ACC112 (cell line): ENCODE measurements at regions not wholly inside any gene's neighbourhood (a gene's known extent, or its start where the extent isn't known, plus 50 kb on each side); places are given as distances from the start of the nearest gene placed in this dataset.

Experiments
- H2AFZ ChIP-seq: fragments of 200-600 bp; sonication (generic); one replicate; pipeline ENCODE4 v1.6.0; 2017; ENCODE audit warnings: antibody characterized with exemption, low read length; ENCODE audit not compliant: unreplicated experiment
- H3K27ac ChIP-seq: fragments of 200-600 bp; sonication (generic); 2 replicates; pipeline ENCODE4 v1.5.1; 2014; ENCODE audit warnings: low read depth, mild to moderate bottlenecking, antibody characterized with exemption, low read length, moderate library complexity
- H3K27me3 ChIP-seq: fragments of 200-600 bp; sonication (generic); 2 replicates; pipeline ENCODE4 v1.6.1; 2014; ENCODE audit warnings: mild to moderate bottlenecking, antibody characterized with exemption, low read length, moderate library complexity, mixed read lengths; ENCODE audit not compliant: insufficient read depth
- H3K36me3 ChIP-seq: fragments of 200-600 bp; sonication (generic); 2 replicates; pipeline ENCODE4 v1.6.1; 2016; ENCODE audit warnings: mild to moderate bottlenecking, antibody characterized with exemption, low read length, moderate library complexity, mixed read lengths; ENCODE audit not compliant: insufficient read depth
- H3K4me1 ChIP-seq: fragments of 200-600 bp; sonication (generic); one replicate; pipeline ENCODE4 v1.6.1; 2016; ENCODE audit warnings: low read length, mixed read lengths; ENCODE audit not compliant: insufficient read depth, unreplicated experiment, control insufficient read depth
- H3K4me3 ChIP-seq: fragments of 200-600 bp; sonication (generic); 2 replicates; pipeline ENCODE4 v1.5.1; 2014; ENCODE audit warnings: mild to moderate bottlenecking, low read depth, low read length
- H3K79me2 ChIP-seq: fragments of 200-600 bp; sonication (generic); one replicate; pipeline ENCODE4 v1.6.0; 2016; ENCODE audit warnings: low read length; ENCODE audit not compliant: control insufficient read depth, unreplicated experiment, insufficient read depth

GRCh38 chr1:58939146-58939545 lies 155.3 kb upstream of the JUN start:
- no peak overlapping the region for H3K27ac ChIP-seq
- no peak overlapping the region for H2AFZ ChIP-seq
- H3K4me1 ChIP-seq = no peaks in the 10 kb centered on the region
- H3K27me3 ChIP-seq = no peaks in the 10 kb centered on the region
- no peak overlapping the region for H3K4me3 ChIP-seq
- H3K36me3 ChIP-seq = no peaks in the 10 kb centered on the region
- H3K79me2 ChIP-seq = no peaks in the 10 kb centered on the region

- Histone ChIP-seq H3K79me2 (no peaks in the 10 kb centered on the region), H3K27me3 (no peaks in the 10 kb centered on the region), H2AFZ (no peak overlapping the region), H3K4me3 (no peak overlapping the region), H3K27ac (no peak overlapping the region), H3K4me1 (no peaks in the 10 kb centered on the region), H3K36me3 (no peaks in the 10 kb centered on the region)
Observed at GRCh38 chr1:58939666-58940370, 156.0 kb upstream of the JUN start.

DNA sequence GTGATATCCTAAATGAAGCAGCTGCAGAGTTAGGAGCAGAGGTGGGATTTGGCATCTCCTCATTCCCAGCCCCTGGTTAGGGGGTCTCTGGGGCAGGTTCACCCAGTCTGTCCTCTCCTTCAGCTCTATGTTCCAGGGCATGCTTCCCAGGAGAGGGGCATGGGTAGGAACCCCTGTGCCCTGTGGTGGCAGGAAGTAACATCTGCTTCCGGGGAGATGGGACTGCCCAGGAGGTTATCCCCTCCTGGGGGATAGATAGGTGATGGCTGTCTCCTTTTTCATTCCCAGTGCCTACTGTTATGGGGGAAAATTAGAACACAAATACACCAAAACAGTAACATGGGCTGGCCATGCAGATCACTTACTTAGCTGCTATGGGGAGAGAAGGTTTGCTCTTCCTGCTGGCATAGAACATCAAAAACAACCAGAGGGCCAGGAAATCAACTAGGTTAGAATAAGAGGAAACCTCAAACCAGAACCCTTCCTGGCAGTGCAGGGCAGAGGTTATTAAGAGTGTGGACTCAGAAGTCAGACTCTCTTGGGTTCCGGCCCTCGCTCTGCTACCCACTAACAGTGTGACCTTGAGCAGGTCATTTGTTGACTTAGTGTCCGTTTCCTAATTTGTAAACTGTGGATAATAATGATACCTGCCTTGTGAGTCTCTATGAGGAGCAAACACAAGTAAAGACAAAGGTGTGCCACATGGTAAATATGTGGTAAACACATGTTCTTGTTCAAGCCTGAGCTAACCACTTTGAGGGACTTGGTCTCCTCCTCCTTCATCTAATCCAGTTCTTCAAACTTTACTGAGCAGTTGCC lies 157.8 kb upstream of the JUN start:
- Histone ChIP-seq H3K27ac (no peak overlapping the region), H2AFZ (no peak overlapping the region)

GRCh38 chr1:58942759-58943191 lies 158.9 kb upstream of the JUN start:
- Histone ChIP-seq H3K36me3 (no peaks in the 10 kb centered on the region), H2AFZ (no peak overlapping the region), H3K27me3 (no peaks in the 10 kb centered on the region), H3K4me1 (no peaks in the 10 kb centered on the region), H3K4me3 (no peak overlapping the region), H3K79me2 (no peaks in the 10 kb centered on the region), H3K27ac (no peak overlapping the region)

More for the DNA sequence above, 157.8 kb upstream of the JUN start:
- Histone ChIP-seq H3K4me3 (no peak overlapping the region), H3K79me2 (no peaks in the 10 kb centered on the region), H3K27me3 (no peaks in the 10 kb centered on the region), H3K36me3 (no peaks in the 10 kb centered on the region), H3K4me1 (no peaks in the 10 kb centered on the region)

GRCh38 chr1:58943776-58944175 lies 159.9 kb upstream of the JUN start:
- no peaks in the 10 kb centered on the region for H3K4me1 ChIP-seq
- no peaks in the 10 kb centered on the region for H3K79me2 ChIP-seq
- no peak overlapping the region for H3K4me3 ChIP-seq
- no peak overlapping the region for H2AFZ ChIP-seq
- H3K27ac ChIP-seq = no peak overlapping the region
- no peaks in the 10 kb centered on the region for H3K27me3 ChIP-seq
- H3K36me3 ChIP-seq = no peaks in the 10 kb centered on the region

DNA sequence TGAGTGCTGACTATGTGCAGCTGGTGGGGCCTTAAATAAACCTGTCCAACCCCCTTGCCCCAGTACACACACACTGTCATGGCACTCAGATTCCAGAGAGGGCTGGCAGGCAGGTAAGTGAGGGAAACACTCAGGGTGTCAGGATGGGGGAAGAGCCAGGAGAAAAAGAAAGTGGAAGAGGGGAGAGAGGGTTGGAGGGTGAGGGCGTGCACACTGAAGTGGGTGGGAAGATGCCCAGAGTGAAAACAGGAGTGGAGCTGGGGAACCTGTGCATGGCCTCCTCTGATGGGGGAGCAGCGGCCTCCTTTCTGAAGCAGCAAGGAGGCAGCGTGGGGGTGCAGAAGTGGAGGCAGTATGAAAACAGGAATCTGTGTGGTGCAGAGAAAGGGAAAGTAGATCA lies 160.6 kb upstream of the JUN start:
- no peaks in the 10 kb centered on the region for H3K36me3 ChIP-seq
- H3K4me1 ChIP-seq = no peaks in the 10 kb centered on the region
- no peak overlapping the region for H2AFZ ChIP-seq
- H3K27me3 ChIP-seq = no peaks in the 10 kb centered on the region
- no peak overlapping the region for H3K4me3 ChIP-seq
- no peak overlapping the region for H3K27ac ChIP-seq
- H3K79me2 ChIP-seq = no peaks in the 10 kb centered on the region

DNA sequence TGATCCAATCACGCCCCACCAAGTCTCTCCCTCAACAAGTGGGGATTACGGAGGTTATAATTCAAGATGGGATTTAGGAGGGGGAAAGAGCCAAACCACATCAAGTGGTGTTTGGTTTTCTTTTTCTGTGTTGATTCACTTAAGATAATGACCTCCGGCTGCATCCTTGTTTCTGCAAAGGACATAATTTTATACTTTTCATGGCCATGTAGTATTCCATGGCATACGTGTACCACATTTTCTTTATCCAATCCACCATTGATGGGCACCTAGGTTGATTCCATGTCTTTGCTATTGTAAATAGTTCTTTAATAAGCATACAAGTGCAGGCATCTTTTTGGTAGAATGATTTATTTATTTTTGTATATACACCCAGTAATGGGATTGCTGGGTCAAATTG lies 162.5 kb upstream of the JUN start:
- H3K4me3 ChIP-seq = no peak overlapping the region
- no peaks in the 10 kb centered on the region for H3K36me3 ChIP-seq
- H3K27me3 ChIP-seq = no peaks in the 10 kb centered on the region
- no peaks in the 10 kb centered on the region for H3K79me2 ChIP-seq
- H3K4me1 ChIP-seq = no peaks in the 10 kb centered on the region
- no peak overlapping the region for H3K27ac ChIP-seq
- H2AFZ ChIP-seq = no peak overlapping the region

DNA sequence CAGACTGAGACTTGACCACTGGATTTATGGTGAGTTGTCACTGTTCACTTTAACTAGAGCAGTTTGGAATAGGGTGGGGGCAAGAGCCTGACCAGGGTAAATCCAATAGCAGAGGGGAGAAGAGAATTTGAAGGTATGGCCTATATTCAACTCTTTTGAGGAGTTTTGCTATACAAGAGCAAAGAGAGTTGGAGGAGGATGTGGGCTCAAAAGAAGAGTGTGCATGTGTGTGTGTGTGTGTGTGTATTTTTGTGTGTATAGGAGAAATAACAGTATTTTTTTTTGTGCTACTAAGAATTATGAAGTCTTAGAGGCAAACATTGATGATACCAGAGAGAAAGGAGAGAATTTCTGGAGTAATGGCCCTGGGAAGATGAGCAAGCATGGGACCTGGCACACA lies 164.8 kb upstream of the JUN start:
- Histone ChIP-seq H3K27me3 (no peaks in the 10 kb centered on the region), H3K4me1 (no peaks in the 10 kb centered on the region), H3K27ac (no peak overlapping the region), H3K79me2 (no peaks in the 10 kb centered on the region), H3K4me3 (no peak overlapping the region), H3K36me3 (no peaks in the 10 kb centered on the region), H2AFZ (no peak overlapping the region)

- Histone ChIP-seq H3K79me2 (no peaks in the 10 kb centered on the region), H2AFZ (no peak overlapping the region), H3K4me1 (no peaks in the 10 kb centered on the region), H3K36me3 (no peaks in the 10 kb centered on the region), H3K27ac (no peak overlapping the region), H3K27me3 (no peaks in the 10 kb centered on the region), H3K4me3 (no peak overlapping the region)
Observed at GRCh38 chr1:58949551-58950220, 165.8 kb upstream of the JUN start.

DNA sequence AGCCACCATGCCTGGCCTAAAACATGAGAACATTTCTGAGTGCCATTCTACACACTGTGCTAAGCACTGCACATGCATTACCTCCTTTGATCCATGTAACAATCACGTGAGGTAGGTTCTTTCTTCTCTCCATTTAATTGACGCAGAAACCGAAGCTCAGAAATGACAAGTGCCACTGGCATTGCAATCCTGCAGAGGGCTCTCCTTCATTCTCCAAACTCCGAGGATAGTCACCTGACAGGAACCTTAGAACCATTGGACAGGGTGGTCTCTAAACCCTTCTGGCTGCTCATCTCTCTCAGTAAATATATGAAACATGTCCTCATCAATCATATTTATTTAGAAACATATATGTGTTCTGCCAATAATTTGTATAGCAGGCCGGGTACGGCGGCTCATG lies 167.1 kb upstream of the JUN start:
- Histone ChIP-seq H3K4me3 (no peak overlapping the region), H2AFZ (no peak overlapping the region), H3K27me3 (no peaks in the 10 kb centered on the region), H3K36me3 (no peaks in the 10 kb centered on the region), H3K79me2 (no peaks in the 10 kb centered on the region), H3K4me1 (no peaks in the 10 kb centered on the region), H3K27ac (no peak overlapping the region)
